GM11168 (cell line): ENCODE measurements at regions not wholly inside any gene's neighbourhood (a gene's known extent, or its start where the extent isn't known, plus 50 kb on each side); places are given as distances from the start of the nearest gene placed in this dataset.

Source experiments
- in situ Hi-C: fragments of 300-500 bp; cut with MboI; formaldehyde crosslinking; loops from one replicate; pipeline ENCODE4 v1.12.0; 2022; ENCODE audit warnings: low sequenced_read_pairs; ENCODE audit not compliant: unreplicated experiment

- in situ Hi-C loops: no loop called here
Observed at GRCh38 chr10:78742406-78742729, 326.4 kb upstream of the ZMIZ1 start.

DNA sequence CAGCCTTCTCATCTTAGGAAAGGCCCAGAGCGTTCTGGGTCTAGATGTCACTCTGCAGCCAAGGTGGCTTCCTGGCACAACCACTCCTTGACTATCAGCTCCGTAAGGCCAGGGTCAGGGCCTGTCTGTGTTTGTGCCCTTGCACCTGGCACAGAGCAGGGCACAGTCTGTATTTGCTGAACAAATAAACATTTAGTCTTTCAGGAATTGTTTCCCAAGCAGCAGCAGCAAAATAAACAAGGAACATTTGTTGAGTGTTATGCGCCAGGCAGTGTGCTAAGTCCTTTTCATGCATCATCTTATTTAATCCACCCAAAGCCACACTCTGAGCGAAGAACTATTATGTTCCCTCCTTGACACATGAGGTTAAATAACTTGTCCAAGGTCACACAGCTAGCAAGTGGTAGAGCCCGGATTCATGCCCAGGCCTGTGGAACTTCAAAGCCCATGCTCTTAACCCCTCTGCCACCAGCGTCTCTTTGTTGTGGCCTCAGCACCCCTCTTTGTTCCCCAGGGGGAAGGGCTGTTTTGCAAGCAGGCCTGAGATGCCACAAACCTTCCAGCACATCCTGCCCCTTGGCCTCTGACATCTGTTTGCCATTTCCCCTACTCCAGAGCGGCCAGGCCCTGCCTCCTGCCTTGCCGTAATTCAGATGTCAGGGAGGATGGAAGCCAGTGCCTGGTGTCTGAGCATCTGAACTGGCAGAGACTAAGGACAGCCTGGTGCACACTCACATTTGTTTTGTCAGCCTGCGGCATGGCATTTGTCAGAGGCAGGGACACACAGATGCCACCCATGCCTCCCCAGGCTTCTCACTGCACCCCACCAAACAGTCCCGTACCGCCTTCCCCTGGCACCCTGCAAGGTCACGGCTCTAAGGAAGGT lies 325.8 kb upstream of the ZMIZ1 start:
- in situ Hi-C loops: no loop called here

DNA sequence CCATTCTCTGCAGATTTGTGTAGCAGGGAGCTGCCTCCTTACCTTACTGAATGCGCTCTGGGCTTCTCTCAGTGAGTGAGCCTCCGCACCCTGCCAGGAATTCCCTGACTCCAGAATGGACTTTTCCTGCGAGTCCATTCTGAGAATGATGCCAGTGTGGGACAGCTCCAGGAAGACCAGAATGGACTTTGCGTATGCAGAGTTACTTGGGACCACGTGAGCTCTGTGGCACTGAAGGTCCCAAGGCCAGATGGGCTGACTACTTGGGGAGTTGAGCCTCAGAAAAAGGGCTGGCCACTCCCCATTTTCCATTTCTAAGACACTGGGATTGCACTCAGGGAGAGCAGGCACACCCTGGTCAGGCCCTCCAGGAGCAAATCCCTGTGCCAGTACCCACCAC lies 324.7 kb upstream of the ZMIZ1 start:
- in situ Hi-C loops: no loop called here

DNA sequence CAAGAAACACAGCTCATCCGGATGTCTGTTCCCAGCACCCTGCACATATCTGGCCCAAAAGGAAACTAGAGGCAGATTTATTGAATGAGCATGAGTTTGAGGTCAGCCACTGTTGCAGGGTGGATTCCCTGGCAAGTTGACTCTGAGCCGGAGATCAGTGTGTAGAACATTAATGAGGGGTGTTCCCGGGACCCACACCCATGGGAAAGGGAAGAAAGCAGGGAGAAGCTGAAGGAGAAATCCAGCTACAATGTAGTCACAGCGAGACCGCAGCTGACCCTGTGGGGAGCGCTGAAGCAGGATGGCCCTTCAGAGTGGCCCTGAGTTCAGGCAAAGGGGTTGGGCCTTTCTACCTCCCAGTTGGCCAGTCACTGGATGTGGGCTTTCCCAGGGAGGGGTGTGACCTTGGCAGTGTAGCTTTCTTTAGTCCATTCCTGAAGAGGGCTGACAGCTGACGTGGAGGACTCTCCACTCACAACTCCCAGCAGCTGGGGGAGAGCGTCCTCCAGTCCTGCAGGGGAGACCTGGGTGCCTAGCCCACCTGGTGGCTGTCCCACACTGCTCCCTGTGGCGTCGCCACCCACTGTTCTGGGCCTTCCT lies 324.2 kb upstream of the ZMIZ1 start:
- in situ Hi-C loops: no loop called here

- in situ Hi-C loops: no loop called here
Observed at GRCh38 chr10:78745441-78745840, 323.3 kb upstream of the ZMIZ1 start.

DNA sequence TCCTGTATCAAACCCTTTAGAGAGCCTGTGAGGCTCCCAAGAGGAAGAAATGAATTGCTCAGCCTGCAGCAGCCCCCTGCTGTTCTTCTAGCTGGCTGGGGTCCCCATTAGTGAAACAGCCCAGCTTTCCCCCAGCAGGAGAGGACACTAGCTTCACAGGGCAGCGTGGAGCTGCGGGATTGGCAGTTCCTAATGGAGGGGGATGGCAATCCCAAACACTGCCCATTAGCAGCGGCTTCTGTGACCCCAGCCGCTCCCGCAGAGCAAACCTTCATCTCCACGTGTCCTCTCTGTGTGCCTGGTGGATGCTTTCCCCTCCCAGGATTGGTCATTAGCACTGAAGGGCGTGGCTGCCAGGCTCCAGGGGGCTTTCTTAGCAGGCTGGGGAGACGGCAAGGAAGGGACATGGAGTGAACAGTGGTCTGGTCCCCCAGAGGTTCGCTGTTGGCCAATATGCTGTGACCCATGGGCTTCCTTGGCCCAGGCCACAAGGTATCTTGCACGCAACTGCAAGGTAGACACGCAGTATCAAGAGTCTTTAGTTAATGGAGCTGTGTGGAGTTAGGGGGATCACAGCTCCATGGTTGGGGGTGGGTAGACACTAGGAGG lies 322.5 kb upstream of the ZMIZ1 start:
- in situ Hi-C loops: no loop called here

- in situ Hi-C loops: no loop called here
Observed at GRCh38 chr10:78747401-78748234, 321.1 kb upstream of the ZMIZ1 start.

- in situ Hi-C loops: no loop called here
Observed at GRCh38 chr10:78748235-78748533, 320.6 kb upstream of the ZMIZ1 start.

DNA sequence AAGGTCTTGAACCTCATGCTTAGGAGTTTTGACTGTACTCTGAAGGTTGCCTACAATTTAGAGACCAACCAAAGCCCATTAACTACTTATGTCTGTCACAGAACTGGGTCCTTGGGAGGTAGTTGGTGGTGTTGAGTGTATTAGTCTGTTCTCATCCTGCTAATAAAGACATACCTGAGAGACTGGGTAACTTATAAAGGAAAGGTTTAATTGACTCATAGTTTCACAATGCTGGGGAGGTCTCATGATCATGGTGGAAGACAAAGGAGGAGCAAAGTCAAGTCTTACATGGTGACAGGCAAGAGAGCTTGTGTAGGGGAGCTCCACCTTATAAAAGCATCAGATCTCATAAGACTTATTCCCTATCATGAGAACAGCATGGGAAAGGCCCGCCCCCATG lies 319.6 kb upstream of the ZMIZ1 start:
- in situ Hi-C loops: no loop called here

- in situ Hi-C loops: no loop called here
Observed at GRCh38 chr10:78749898-78750297, 318.9 kb upstream of the ZMIZ1 start.

DNA sequence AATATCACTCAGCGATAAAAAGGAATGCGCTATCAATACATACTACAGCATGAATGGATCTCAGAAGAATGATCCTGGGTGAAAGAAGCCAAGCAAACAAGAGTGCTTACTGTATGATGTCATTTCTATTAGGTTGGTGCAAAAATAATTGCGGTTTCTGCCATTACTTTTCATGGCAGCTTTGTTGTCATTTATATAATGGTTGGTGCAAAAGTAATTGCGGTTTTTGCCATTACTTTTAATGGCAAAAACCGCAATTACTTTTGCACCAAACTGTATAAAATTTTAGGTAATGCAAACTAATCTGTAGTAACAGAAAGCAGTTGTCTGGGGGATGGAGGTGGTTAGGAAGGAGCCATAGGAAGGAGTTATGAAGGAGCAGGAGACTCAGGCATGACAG lies 318.3 kb upstream of the ZMIZ1 start:
- in situ Hi-C loops: no loop called here

DNA sequence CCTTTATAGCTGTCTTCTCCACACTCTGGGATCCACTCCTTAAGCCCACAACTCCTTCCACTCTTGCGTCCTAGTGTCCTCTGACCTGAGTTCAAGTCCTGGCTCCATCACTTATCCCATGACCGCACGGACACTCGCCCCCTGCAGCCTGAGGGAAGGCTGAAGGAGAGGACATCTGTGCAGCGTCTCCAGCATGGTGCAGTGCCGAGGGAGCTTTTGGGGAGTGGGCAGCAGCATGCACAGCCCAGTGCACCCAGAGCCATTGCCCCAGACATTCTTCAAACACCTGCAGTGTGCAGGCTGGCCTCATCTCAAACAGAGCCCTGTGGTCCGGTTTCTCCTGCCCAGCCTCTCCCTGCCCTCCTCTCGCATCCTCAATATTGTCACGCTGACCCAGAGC lies 317.1 kb upstream of the ZMIZ1 start:
- in situ Hi-C loops: no loop called here

- in situ Hi-C loops: no loop called here
Observed at GRCh38 chr10:78752221-78752620, 316.5 kb upstream of the ZMIZ1 start.

DNA sequence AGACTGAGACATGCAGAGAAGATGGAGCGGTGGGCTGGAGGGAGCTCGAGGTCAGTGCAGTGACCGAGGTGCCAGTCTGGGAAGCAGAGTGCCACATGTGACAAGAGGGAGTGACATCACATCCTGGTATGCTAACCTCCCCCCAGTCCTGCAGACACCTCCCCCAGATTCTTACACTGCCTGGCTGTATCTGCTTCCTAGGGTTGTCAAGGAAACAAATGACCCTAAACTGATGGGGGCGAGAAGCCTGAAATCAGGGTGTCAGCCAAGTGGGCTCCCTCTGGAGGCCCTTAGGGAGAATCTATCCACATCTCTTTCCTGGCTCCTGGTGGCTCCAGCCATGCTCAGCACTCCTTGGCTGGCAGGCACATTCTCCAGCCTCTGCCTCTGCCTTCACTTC lies 316.1 kb upstream of the ZMIZ1 start:
- in situ Hi-C loops: no loop called here

DNA sequence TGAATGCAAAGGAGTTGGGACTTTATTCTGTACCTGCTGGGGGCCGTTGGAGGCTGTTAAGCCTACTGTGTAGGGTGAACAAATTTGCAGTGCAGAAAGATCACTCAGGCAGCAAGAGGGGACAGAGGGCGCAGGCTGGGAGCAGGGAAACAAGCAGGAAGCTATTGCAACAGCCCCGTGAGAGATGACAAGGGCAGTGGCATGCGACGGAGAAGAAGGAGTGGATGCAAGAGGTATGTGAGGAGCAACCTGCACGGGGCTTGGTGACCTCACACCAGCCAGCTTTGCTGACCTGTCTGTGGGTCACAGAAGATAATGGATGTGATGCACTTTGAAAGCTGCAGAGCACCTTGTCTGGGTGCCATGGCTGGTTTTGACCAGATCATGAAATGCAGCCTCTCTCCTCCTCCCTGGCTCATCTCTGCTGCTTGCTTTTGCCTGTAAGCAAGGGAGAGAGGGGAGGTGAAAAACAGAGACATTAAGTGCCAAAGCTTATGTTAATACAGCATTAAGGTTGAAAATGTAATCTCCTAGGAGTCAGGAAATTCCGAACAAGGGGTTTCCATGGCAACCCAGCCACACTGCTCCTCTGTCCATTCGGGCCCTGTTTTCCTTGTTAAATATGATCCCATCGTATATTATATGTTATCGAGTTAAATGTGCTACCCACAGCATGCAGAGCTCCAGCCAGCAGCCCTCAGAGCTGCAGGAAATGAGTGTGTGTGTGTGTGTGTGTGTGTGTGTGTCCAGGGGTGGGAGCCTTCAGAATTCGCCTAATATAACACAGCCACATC lies 314.3 kb upstream of the ZMIZ1 start:
- in situ Hi-C loops: no loop called here

- in situ Hi-C loops: no loop called here
Observed at GRCh38 chr10:78755063-78755701, 313.6 kb upstream of the ZMIZ1 start.

DNA sequence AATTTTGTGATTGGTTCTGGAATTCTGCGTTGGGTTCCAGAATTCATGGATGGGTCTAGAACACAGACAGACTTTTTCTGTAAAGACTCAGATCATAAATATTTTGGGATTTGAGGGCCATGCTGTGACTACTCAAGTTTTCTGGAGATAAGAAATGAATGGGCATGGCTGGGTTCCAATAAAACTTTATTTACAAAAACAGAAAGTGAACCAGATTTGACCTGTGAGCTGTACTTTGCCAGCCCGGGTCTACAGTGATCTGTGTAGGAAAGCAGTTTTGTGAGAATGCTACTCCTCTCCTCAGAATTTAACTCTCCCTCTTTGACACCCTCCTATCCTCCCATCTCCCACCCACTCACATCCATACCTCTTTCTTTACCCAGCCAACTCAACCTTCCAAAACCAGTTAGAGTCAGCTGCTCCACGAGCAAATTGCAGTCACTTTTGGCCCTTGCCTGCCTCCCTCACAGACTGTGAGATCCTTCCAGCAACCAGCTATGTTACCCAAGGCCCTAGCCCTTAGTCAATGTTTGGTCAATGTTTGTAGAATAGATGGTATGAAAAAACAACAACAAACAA lies 312.8 kb upstream of the ZMIZ1 start:
- in situ Hi-C loops: no loop called here

- in situ Hi-C loops: no loop called here
Observed at GRCh38 chr10:78756604-78757343, 312.0 kb upstream of the ZMIZ1 start.
